ENCODE measurements at regions not wholly inside any gene's neighbourhood (a gene's known extent, or its start where the extent isn't known, plus 50 kb on each side); places are given as distances from the start of the nearest gene placed in this dataset.

DNA sequence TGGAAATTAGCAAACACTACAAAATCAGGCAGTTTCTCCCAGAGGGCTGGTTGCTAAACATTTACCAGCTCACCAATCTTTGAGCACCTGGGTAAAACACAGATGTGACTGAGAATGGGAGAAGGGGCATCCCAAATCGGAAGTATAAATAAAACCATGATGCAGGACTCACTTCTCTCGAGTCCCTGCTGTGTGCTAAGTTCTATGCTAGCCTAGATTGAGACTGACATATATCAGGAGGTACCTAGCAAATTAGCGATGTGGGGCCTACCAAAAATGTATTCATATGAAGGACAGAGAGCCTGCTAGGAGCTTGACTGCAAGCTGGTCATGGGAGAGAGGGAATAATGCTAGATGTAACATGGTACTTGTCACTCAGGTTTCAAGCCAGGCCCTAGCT is 171.9 kb upstream of the PGRMC2 start:
- TF ChIP-seq, protein P1, sequence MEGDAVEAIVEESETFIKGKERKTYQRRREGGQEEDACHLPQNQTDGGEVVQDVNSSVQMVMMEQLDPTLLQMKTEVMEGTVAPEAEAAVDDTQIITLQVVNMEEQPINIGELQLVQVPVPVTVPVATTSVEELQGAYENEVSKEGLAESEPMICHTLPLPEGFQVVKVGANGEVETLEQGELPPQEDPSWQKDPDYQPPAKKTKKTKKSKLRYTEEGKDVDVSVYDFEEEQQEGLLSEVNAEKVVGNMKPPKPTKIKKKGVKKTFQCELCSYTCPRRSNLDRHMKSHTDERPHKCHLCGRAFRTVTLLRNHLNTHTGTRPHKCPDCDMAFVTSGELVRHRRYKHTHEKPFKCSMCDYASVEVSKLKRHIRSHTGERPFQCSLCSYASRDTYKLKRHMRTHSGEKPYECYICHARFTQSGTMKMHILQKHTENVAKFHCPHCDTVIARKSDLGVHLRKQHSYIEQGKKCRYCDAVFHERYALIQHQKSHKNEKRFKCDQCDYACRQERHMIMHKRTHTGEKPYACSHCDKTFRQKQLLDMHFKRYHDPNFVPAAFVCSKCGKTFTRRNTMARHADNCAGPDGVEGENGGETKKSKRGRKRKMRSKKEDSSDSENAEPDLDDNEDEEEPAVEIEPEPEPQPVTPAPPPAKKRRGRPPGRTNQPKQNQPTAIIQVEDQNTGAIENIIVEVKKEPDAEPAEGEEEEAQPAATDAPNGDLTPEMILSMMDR (IDR thresholded peaks at IDR 0.05; ENCODE audit: insufficient read depth, low read depth, low read length), result no peak
- DNase-seq (ENCODE audit: low read depth), result no peak
- H3K4me3 ChIP-seq (ENCODE audit: low read depth, low read length), result no peak overlapping the region

DNA sequence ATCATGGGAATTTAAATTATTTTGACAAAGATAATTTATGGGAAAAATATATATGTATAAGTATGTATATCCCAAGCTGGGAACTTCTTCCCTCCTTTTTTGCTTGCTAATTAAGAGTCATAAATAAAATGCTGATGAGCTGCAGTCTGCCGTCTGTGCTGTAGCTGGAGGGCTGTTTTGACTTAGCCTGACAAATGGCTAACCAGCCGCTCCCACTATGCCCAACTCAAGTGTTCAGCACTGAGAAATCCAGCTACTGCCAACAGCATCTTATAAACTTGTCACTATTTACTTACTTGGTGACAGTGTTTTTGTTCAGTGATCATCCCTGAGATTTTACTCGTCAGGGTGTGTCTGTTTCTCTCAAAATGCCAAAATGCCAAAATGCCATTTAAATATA is 171.2 kb upstream of the PGRMC2 start:
- no peak overlapping the region for H3K4me3 ChIP-seq (ENCODE audit: low read depth, low read length)
- DNase-seq (ENCODE audit: low read depth), result no peak
- TF ChIP-seq, protein P1 (IDR thresholded peaks at IDR 0.05; ENCODE audit: insufficient read depth, low read depth, low read length), result no peak

DNA sequence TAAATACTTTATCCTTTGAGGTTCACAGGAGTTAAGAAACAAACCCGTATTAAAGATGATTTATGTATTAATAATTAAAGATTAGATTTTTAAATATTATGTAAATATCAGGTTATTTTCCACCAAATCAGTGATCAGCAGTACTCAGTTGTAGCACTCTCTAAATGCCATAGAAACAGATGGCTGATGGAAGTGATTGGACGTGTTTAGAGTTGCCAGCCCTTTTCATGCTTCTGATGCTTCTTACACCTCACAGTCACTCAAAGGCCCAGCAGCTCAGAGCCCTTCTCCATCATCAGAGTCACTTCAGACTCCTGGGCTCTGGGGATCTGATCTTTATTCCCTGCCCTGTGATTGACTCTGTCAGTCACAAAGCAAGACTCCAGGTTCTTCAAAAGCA is 170.1 kb upstream of the PGRMC2 start:
- no peak overlapping the region for H3K4me3 ChIP-seq (ENCODE audit: low read depth, low read length)
- DNase-seq (ENCODE audit: low read depth), result no peak
- TF ChIP-seq, protein P1 (IDR thresholded peaks at IDR 0.05; ENCODE audit: insufficient read depth, low read depth, low read length), result no peak

DNA sequence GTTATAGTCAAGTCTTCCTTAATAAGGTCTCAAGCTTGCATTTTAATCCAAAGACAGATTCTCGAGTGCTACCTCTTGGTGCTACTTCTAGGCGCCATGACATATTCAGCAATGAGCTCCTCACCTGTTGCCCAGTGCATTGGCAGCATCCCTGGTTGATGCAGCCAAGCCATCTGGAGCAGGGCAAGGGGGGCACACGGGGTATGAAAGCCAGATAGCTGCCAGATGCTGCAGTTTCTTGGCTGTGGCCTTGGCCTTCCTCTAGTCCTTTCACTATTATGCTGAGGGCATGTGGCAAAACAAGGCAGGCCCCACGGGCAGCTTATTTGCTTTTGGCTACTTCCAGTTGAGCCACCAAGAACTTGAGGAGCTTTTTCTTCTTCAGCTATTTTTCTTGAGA is 168.6 kb upstream of the PGRMC2 start:
- TF ChIP-seq, protein P1 (IDR thresholded peaks at IDR 0.05; ENCODE audit: insufficient read depth, low read depth, low read length), result no peak
- H3K4me3 ChIP-seq (ENCODE audit: low read depth, low read length), result no peak overlapping the region
- no peak for DNase-seq (ENCODE audit: low read depth)

DNA sequence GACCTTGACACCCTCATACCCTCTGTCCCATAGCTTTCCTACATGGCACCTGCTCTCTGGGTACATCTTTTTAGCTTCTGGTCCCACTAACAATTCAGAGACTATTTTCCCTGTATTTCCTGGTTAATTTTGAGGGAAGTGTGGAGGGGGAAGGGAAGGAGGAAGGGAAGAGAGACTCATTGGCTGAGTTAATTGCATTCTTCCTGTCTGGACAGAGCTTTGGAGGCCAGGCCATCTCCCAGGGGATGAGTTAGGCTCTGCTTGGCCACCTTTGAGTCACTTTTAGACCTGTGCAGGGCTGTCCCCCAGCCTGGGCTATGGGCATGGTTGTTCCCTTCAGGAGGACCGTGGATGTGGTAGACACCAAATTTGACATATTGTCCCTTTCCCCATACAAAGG is 167.9 kb upstream of the PGRMC2 start:
- H3K4me3 ChIP-seq (ENCODE audit: low read depth, low read length), result no peak overlapping the region
- TF ChIP-seq, protein P1 (IDR thresholded peaks at IDR 0.05; ENCODE audit: insufficient read depth, low read depth, low read length), result no peak

DNA sequence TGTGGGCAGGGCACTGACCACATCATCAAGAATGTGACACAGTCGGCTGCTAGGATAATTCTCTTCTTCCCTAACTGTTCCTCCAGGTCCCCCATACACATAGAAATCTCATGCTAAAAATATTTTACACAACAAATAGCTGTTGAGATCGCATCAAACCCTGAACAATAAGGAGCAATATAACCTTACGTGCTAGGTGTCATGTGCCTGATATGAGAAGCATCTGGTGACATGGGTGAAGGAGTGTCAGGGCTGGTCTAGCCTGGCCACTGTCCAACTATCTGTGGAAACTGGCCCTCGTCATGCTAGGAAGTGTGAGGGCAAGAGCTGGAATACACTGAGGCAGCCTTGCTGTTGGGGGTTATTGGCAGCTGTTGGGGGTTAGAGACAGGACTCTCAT is 167.3 kb upstream of the PGRMC2 start:
- TF ChIP-seq, protein P1 (IDR thresholded peaks at IDR 0.05; ENCODE audit: insufficient read depth, low read depth, low read length), result no peak
- DNase-seq (ENCODE audit: low read depth), result no peak
- H3K4me3 ChIP-seq (ENCODE audit: low read depth, low read length), result no peak overlapping the region

More for the DNA sequence above, 167.9 kb upstream of the PGRMC2 start:
- DNase-seq (ENCODE audit: low read depth), result no peak

DNA sequence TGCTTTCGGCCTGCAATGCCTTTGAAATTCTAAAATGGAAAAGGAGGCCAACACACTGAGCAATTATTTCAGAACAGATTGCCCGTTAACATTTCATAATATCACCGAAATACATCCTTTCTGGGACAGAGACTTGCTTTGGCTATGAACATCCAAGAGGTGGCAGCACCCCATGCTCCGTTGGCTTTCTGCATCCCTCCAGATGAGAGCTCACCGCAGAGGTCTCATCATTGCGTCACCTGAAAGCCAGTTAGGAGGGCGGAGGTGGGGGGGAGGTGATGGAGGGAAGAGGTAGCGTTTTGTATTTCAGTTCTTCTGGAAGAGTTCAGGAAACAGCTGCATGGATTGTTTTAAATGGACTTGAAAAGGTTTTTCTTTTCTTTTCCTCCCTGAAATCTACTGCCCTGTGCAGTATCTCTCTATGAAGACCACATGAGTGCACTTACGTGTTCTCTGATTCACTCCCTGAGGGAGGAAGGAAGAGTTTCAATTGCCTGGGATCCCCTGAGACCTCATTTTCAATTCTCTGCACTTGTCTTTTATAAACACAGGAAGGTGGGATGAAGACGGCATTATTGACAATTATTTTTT is 166.8 kb upstream of the PGRMC2 start:
- TF ChIP-seq, protein P1 (IDR thresholded peaks at IDR 0.05; ENCODE audit: insufficient read depth, low read depth, low read length), result peak; percentile 90
- peak; percentile 96 for DNase-seq (ENCODE audit: low read depth)
- no peak overlapping the region for H3K4me3 ChIP-seq (ENCODE audit: low read depth, low read length)
